Activated CD8-positive, alpha-beta T cell treated with anti-CD3 and anti-CD28 coated beads for 36 hours (primary cell): ENCODE measurements at regions not wholly inside any gene's neighbourhood (a gene's known extent, or its start where the extent isn't known, plus 50 kb on each side); places are given as distances from the start of the nearest gene placed in this dataset.
"Not testable (repeated sequence)": the region's sequence is repeated elsewhere in the genome, so short reads cannot be mapped to it uniquely, and the experiment has no call there.

Experiments used
- ATAC-seq: fragments of 200-7000 bp; cut with Tn5 transposase; one replicate; pipeline ENCODE4 v1.10.0; 2021; ENCODE audit warnings: mild to moderate bottlenecking, moderate library complexity
- CTCF ChIA-PET: fragments of 350-600 bp; sonication (Branson Sonifier 250); formaldehyde crosslinking; loops from one replicate; lab custom pipeline; 2021; ENCODE audit warnings: antibody characterized with exemption; lab: Charles Lee
- POLR2A ChIA-PET: fragments of 350-600 bp; sonication (Branson Sonifier 250); formaldehyde crosslinking; loops from one replicate; lab custom pipeline; 2021; ENCODE audit warnings: antibody characterized with exemption; lab: Charles Lee
- DNase-seq: peaks from one replicate; pipeline ENCODE4 v3.0.0-alpha.2; 2020
- H3K27ac Mint-ChIP-seq: one replicate; pipeline ENCODE4 v1.8.0; 2021; ENCODE audit warnings: mild to moderate bottlenecking, mixed read lengths
- H3K27me3 Mint-ChIP-seq: one replicate; pipeline ENCODE4 v1.8.0; 2021; ENCODE audit warnings: mixed read lengths
- H3K36me3 Mint-ChIP-seq: one replicate; pipeline ENCODE4 v1.8.0; 2021; ENCODE audit warnings: low read depth, mixed read lengths
- H3K4me1 Mint-ChIP-seq: one replicate; pipeline ENCODE4 v1.8.0; 2021; ENCODE audit warnings: low read depth, mixed read lengths
- H3K4me3 Mint-ChIP-seq: one replicate; pipeline ENCODE4 v1.8.0; 2021; ENCODE audit warnings: mild to moderate bottlenecking, moderate library complexity, mixed read lengths
- H3K9me3 Mint-ChIP-seq: one replicate; pipeline ENCODE4 v1.8.0; 2021; ENCODE audit warnings: mixed read lengths
- CTCF ChIP-seq: fragments of 200-600 bp; IDR thresholded peaks from one replicate; pipeline ENCODE4 v1.8.0; 2022; ENCODE audit warnings: antibody characterized with exemption, mild to moderate bottlenecking
- intact Hi-C: fragments of 100-400 bp; cut with micrococcal nuclease; formaldehyde crosslinking; loops from one replicate; pipeline ENCODE4 v1.10.0; 2022

- Mint-ChIP-seq H3K27me3 (peaks cover 2% of the 10 kb centered on the region), H3K36me3 (no peaks in the 10 kb centered on the region), H3K4me1 (no peaks in the 10 kb centered on the region), H3K27ac (no peak overlapping the region), H3K4me3 (no peak overlapping the region), H3K9me3 (no peaks in the 10 kb centered on the region)
- DNase-seq (no peak), ATAC-seq (no peak)
- CTCF ChIA-PET: interaction anchor here (1.1 to 4.8 kb wide), 7 partner anchors 12 to 917 kb away, joined by 3 to 42 read pairs (median 15); no protein-coding TSS in a partner anchor
- POLR2A ChIA-PET: no interaction called here
- intact Hi-C loops: loop anchor here (5.0 to 10.0 kb wide), 2 partner anchors 545 to 652 kb away; no protein-coding TSS in a partner anchor
- TF ChIP-seq CTCF: no peak
Measured at GRCh38 chr20:22690000-22690399, 105.6 kb upstream of the FOXA2 start.

GRCh38 chr20:22690616-22691179, 106.3 kb upstream of the FOXA2 start:
- TF ChIP-seq CTCF: no peak
- intact Hi-C loops: loop anchor here (5.0 to 10.0 kb wide), 2 partner anchors 544 to 652 kb away; no protein-coding TSS in a partner anchor
- H3K36me3 Mint-ChIP-seq: no peaks in the 10 kb centered on the region
- H3K4me1 Mint-ChIP-seq: no peaks in the 10 kb centered on the region
- ATAC-seq: no peak
- H3K4me3 Mint-ChIP-seq: no peak overlapping the region
- DNase-seq: no peak
- no peaks in the 10 kb centered on the region for H3K9me3 Mint-ChIP-seq
- no peak overlapping the region for H3K27ac Mint-ChIP-seq
- ChIA-PET CTCF (interaction anchor here (1.1 to 4.8 kb wide), 8 partner anchors 11 to 916 kb away, joined by 3 to 42 read pairs (median 14); no protein-coding TSS in a partner anchor), POLR2A (no interaction called here)
- H3K27me3 Mint-ChIP-seq: no peaks in the 10 kb centered on the region

- ATAC-seq (peak; percentile 87), DNase-seq (peak; percentile 61)
- Mint-ChIP-seq H3K27ac (no peak overlapping the region), H3K4me3 (no peak overlapping the region), H3K36me3 (no peaks in the 10 kb centered on the region), H3K9me3 (no peaks in the 10 kb centered on the region), H3K27me3 (no peaks in the 10 kb centered on the region), H3K4me1 (no peaks in the 10 kb centered on the region)
- ChIA-PET POLR2A (no interaction called here), CTCF (interaction anchor here (0.6 to 4.8 kb wide), 26 partner anchors 8 to 916 kb away, joined by 3 to 42 read pairs (median 4); no protein-coding TSS in a partner anchor)
- intact Hi-C loops: loop anchor here (5.0 to 10.0 kb wide), 2 partner anchors 543 to 651 kb away; no protein-coding TSS in a partner anchor
- peak; percentile 65 for TF ChIP-seq CTCF
Measured at GRCh38 chr20:22691369-22692118, 107.2 kb upstream of the FOXA2 start.

DNA sequence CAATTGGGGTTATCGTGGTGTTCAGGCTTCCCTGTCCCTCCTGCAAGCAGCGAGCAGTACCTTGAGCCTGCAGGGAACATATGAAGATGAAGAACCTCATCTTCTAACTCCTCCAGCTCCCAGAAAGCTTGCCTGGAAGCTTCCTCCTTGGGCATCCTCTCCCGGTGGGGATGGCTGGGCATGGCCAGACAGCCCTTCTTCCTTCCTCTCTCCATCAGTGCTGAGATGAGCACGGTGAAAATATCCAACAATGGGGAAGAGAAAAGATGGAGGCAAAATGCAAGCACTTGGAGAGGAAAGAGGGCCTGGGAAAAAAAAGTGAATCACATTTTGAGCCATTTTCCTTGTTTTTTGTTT, 107.7 kb upstream of the FOXA2 start:
- ATAC-seq (no peak), DNase-seq (no peak)
- no peak overlapping the region for H3K4me3 Mint-ChIP-seq
- no peak overlapping the region for H3K27ac Mint-ChIP-seq
- no peaks in the 10 kb centered on the region for H3K27me3 Mint-ChIP-seq
- no peaks in the 10 kb centered on the region for H3K4me1 Mint-ChIP-seq
- POLR2A ChIA-PET: no interaction called here
- intact Hi-C loops: loop anchor here (5.0 to 10.0 kb wide), 2 partner anchors 543 to 650 kb away; no protein-coding TSS in a partner anchor
- no peaks in the 10 kb centered on the region for H3K36me3 Mint-ChIP-seq
- CTCF ChIA-PET: interaction anchor here (0.6 to 4.8 kb wide), 25 partner anchors 9 to 915 kb away, joined by 3 to 42 read pairs (median 4); no protein-coding TSS in a partner anchor
- H3K9me3 Mint-ChIP-seq: no peaks in the 10 kb centered on the region
- TF ChIP-seq CTCF: no peak

DNA sequence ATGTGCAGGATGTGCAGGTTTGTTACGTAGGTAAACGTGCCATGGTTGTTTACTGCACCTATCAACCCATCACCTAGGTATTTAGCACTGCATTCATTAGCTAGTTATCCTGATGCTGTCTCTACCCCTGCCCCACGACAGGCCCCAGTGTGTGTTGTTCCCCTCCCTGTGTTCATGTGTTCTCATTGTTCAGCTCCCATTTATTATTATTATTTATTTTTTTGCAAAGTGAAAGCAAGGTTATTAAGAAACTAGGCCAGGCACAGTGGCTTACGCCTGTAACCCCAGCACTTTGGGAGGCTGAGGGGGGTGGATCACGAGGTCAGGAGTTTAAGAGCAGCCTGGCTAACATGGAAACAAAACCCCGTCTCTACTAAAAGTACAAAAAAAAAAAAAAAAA, 108.2 kb upstream of the FOXA2 start:
- CTCF ChIA-PET: interaction anchor here (0.9 to 4.8 kb wide), 17 partner anchors 9 to 915 kb away, joined by 3 to 42 read pairs (median 4); no protein-coding TSS in a partner anchor
- H3K27me3 Mint-ChIP-seq, H3K4me1 Mint-ChIP-seq, POLR2A ChIA-PET, ATAC-seq, DNase-seq, H3K27ac Mint-ChIP-seq, H3K9me3 Mint-ChIP-seq, H3K4me3 Mint-ChIP-seq, H3K36me3 Mint-ChIP-seq: not testable (repeated sequence)
- intact Hi-C loops: loop anchor here (5.0 to 10.0 kb wide), 2 partner anchors 542 to 650 kb away; no protein-coding TSS in a partner anchor
